ENCODE measurements at regions not wholly inside any gene's neighbourhood (a gene's known extent, or its start where the extent isn't known, plus 50 kb on each side); places are given as distances from the start of the nearest gene placed in this dataset.

DNA sequence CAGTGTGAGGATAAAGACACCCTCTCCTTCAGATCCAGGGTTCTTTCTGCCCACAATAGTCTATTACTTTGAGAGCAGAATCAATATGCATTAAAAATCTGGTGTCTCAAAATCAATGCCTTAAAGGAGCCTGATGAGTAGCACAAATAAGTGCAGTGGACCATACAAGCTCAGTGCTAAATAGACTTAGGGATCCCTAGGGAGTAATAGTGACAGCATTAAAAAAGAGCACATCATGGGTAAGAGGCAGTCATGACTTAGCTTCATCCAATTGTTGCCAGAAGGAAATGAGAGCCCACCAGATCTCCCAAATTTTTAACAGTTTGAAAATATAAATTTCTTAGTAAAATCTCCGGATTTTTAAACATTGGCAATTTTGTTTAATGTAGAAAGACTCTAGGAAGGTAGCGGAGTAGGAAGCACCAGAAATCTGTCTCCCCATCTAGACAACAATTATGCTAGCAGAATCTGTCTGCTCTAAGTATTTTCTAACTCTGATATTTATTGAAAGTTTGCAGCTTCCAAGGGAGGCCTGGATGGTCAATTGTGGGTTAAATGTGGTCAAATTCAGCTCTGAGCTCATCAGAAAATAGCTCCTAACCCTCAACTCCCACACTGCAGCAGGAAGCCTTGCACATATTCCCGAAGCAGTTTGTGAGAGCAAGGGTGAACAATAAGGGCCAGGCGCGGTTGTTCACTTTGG, 443.9 kb downstream of the TLE1 start:
- H4K20me1 ChIP-seq (ENCODE audit: insufficient read depth, poor library complexity, severe bottlenecking), result no peaks in the 10 kb centered on the region
- 92% methylated on average over 5 of the region's 5 CpGs for WGBS (ENCODE audit: low lambda C conversion rate, missing lambda C conversion rate)
- no peaks in the 10 kb centered on the region for H3K79me2 ChIP-seq
- no peaks in the 10 kb centered on the region for H3K36me3 ChIP-seq (replicated peaks; ENCODE audit: insufficient read depth, low read depth)
- H3K27ac ChIP-seq, result no peak overlapping the region
- no peak overlapping the region for H3K4me3 ChIP-seq
- H3K9me2 ChIP-seq (replicated peaks; ENCODE audit: insufficient read depth), result no peaks in the 10 kb centered on the region
- H3K4me2 ChIP-seq, result no peak overlapping the region
- no peak for DNase-seq (ENCODE audit: low spot score)
- no peak overlapping the region for H2AFZ ChIP-seq
- no peaks in the 10 kb centered on the region for H3K27me3 ChIP-seq
- H3K9me3 ChIP-seq (ENCODE audit: low read depth), result peaks cover 4% of the 10 kb centered on the region
- TF ChIP-seq EZH2phosphoT487 (IDR thresholded peaks at IDR 0.05; ENCODE audit: low read depth, severe bottlenecking, unreplicated experiment), result no peak
- no peak for TF ChIP-seq EZH2 (IDR thresholded peaks at IDR 0.05; ENCODE audit: borderline replicate concordance)
- no peak for TF ChIP-seq CTCF (IDR thresholded peaks at IDR 0.05; ENCODE audit: poor library complexity)
- H3K4me1 ChIP-seq (ENCODE audit: insufficient read depth), result no peaks in the 10 kb centered on the region

GRCh38 chr9:81244631-81245030, 444.7 kb downstream of the TLE1 start:
- no peaks in the 10 kb centered on the region for H3K36me3 ChIP-seq (replicated peaks; ENCODE audit: insufficient read depth, low read depth)
- no peaks in the 10 kb centered on the region for H4K20me1 ChIP-seq (ENCODE audit: insufficient read depth, poor library complexity, severe bottlenecking)
- no peak overlapping the region for H3K4me3 ChIP-seq
- TF ChIP-seq EZH2 (IDR thresholded peaks at IDR 0.05; ENCODE audit: borderline replicate concordance) (no peak), CTCF (IDR thresholded peaks at IDR 0.05; ENCODE audit: poor library complexity) (no peak), EZH2phosphoT487 (IDR thresholded peaks at IDR 0.05; ENCODE audit: low read depth, severe bottlenecking, unreplicated experiment) (no peak)
- H3K27me3 ChIP-seq, result no peaks in the 10 kb centered on the region
- H3K4me1 ChIP-seq (ENCODE audit: insufficient read depth), result no peaks in the 10 kb centered on the region
- no peaks in the 10 kb centered on the region for H3K79me2 ChIP-seq
- 92% methylated on average over 1 of the region's 1 CpG for WGBS (ENCODE audit: low lambda C conversion rate, missing lambda C conversion rate)
- H3K4me2 ChIP-seq, result no peak overlapping the region
- H3K9me3 ChIP-seq (ENCODE audit: low read depth), result peaks cover under 1% of the 10 kb centered on the region
- no peak overlapping the region for H2AFZ ChIP-seq
- DNase-seq (ENCODE audit: low spot score), result no peak
- H3K9me2 ChIP-seq (replicated peaks; ENCODE audit: insufficient read depth), result no peaks in the 10 kb centered on the region
- no peak overlapping the region for H3K27ac ChIP-seq

GRCh38 chr9:81242866-81243265, 446.5 kb downstream of the TLE1 start:
- H4K20me1 ChIP-seq (ENCODE audit: insufficient read depth, poor library complexity, severe bottlenecking), result no peaks in the 10 kb centered on the region

More at GRCh38 chr9:81242866-81243265, 446.5 kb downstream of the TLE1 start:
- H3K27ac ChIP-seq, result no peak overlapping the region
- no peak for DNase-seq (ENCODE audit: low spot score)
- no peak for TF ChIP-seq EZH2phosphoT487 (IDR thresholded peaks at IDR 0.05; ENCODE audit: low read depth, severe bottlenecking, unreplicated experiment)
- TF ChIP-seq CTCF (IDR thresholded peaks at IDR 0.05; ENCODE audit: poor library complexity), result no peak
- TF ChIP-seq EZH2 (IDR thresholded peaks at IDR 0.05; ENCODE audit: borderline replicate concordance), result no peak
- no peaks in the 10 kb centered on the region for H3K79me2 ChIP-seq
- no peak overlapping the region for H3K4me2 ChIP-seq
- H3K36me3 ChIP-seq (replicated peaks; ENCODE audit: insufficient read depth, low read depth), result no peaks in the 10 kb centered on the region
- H3K9me2 ChIP-seq (replicated peaks; ENCODE audit: insufficient read depth), result no peaks in the 10 kb centered on the region
- no peak overlapping the region for H3K4me3 ChIP-seq
- H3K4me1 ChIP-seq (ENCODE audit: insufficient read depth), result no peaks in the 10 kb centered on the region
- no peaks in the 10 kb centered on the region for H3K9me3 ChIP-seq (ENCODE audit: low read depth)
- no peak overlapping the region for H2AFZ ChIP-seq
- H3K27me3 ChIP-seq, result no peaks in the 10 kb centered on the region
- WGBS (ENCODE audit: low lambda C conversion rate, missing lambda C conversion rate), result 100% methylated on average over 1 of the region's 1 CpG

All from hepatocyte (in vitro differentiated cells).